ENCODE measurements at regions not wholly inside any gene's neighbourhood (a gene's known extent, or its start where the extent isn't known, plus 50 kb on each side); places are given as distances from the start of the nearest gene placed in this dataset.

DNA sequence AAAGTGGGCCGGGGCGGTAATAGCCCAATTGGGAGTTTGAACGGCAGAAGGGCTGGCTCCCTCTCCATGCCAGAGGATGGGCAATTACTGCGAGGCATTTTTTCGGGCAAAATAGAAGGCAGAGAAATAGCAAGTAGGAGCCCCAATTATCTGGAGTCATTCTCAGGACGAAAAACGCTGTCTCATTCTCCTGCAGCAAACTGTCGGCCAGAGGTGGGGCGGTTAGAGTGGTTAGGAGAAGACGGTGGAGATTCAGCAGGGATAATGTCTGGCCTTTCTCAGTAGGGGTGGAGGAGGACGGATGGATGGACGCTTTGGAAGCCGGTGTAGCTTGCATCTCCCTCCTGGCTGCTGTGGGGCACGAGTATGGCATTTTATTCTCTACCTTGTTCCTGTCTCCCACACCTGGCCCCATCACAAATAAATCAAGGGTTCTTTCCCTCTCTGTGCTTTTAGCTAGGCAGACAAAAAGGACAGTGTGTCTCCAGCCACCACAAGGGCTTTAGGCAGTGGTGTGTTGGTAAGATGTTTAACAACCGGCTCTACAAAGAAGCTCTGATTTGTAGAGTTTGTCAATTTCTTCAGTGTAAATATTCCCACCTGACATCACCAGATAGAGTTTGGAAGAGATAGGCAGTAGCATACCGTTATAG lies 140.5 kb upstream of the LHX5 start:
- DNase-seq, result peak; percentile 19

DNA sequence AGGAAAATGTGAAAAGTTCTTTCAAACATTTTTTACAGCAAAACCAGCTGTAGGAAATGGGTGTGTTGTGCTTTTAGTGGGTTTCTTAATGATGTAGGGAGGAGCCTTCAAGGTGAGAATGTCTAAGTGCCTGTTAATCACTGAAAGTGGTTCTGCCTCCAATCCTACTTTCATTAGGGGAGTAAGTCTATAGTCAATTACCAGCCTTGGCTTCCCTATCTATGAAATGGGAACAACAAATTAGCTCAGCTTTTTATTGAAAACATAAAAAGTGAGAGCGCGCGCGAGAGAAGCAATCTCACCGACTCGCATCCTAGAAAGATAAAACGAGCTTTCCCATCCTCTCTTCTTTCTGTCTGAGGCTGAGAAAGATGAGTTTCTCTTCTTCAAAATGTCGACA lies 140.0 kb upstream of the LHX5 start:
- no peak for DNase-seq

DNA sequence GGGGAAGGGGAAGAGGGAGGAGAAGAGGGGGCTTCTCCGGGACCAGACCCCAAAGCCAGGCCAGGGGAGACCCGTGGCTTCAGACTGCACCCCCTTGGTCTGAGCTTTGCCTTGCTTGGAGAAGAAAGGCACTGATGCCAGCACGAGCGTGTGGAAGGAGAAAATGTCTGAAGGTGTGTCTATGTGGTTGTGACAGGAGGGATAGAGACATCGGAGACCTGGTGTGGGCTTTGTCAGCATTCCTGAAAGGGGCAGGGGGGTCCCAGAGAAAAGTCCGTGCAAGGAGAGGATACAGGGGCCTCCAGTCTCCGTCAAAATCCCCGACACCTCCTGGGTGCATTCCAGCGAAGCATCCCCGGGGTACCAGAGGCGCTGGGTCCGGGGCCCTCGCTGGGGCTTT lies 139.0 kb upstream of the LHX5 start:
- no peak for DNase-seq

DNA sequence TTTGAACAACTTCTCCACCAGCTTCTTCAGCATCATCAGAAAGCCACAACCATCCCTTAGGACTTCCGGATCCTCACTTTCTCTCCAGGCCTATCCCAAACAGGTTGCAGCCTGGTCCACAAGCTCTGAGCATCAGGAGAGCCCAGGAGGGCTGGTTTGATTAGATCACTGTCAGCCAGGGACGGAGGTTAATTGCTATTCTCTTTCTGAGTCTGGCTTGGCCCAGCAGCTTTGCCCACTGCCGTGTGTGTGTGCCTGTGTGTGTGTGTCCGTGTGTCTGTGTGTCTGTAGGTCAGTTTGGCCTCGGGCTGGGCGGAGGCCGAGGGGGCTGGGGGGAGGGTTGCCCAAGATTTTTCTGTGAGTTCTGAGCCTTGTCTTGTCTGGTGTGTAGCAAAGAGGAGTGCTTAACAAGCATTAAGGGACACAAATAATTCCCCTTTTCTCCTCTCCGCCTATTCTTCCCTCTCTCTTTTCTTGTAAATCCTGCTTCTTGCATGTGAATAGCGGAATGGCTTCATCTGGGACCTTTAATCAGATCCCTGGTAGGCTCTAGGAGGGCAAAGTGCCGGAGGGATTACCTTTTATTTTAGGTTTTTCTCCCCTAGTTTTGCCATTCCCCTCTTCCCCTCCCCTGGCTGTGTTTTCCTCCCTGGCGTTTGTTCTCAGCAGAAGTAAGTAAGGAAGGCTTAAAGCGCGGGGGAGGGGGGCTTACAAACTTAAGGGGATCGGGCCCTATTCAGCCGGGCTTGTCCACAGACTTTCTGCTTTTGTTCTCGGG lies 138.2 kb upstream of the LHX5 start:
- DNase-seq, result peak; percentile 13

DNA sequence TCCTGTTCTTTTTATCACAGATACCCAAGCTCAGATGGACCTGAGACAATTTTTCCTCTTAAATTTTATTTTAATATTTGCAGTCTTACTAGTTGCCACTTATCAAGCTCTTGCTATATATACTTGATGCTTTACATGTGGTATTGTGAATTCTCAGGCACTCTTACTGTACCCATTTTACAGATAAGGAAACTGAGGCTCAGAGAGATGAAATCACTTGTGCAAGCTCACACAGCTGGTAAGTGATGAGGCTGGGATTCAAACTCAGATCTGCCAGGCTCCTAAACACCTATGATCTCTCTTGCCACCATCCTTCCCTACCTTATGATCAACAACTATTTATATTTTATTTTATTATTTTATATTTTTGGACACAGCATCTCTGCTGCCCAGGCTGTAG lies 133.0 kb upstream of the LHX5 start:
- DNase-seq, result no peak

DNA sequence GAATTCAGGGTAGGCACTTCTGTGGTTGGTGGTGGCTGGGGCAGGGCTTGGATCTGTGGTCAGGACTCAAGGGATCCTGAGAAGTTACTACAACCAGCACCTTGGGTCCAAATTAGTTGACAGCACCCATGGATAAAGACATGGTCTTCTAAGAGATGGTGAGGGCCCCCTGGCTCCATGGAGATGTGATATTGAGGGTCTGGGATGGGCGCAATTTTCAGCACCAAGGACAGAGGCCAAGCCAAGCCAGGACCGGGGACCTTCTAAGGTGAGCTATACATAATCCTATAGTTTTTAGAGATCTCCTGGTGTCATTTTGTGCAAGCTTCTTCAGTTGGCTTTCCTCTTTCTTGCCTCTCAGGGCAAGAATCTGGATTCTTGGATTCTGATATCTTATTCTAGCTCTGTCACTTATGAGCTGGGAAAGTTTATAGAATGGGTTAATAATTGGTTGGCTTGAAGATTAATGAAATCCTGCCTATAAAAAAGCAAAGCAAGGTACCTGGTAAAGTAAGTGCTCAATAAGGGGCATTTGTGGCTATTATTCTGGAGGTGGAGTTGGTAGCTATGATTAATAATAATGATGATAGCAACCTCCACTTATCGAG lies 130.1 kb upstream of the LHX5 start:
- DNase-seq, result no peak

DNA sequence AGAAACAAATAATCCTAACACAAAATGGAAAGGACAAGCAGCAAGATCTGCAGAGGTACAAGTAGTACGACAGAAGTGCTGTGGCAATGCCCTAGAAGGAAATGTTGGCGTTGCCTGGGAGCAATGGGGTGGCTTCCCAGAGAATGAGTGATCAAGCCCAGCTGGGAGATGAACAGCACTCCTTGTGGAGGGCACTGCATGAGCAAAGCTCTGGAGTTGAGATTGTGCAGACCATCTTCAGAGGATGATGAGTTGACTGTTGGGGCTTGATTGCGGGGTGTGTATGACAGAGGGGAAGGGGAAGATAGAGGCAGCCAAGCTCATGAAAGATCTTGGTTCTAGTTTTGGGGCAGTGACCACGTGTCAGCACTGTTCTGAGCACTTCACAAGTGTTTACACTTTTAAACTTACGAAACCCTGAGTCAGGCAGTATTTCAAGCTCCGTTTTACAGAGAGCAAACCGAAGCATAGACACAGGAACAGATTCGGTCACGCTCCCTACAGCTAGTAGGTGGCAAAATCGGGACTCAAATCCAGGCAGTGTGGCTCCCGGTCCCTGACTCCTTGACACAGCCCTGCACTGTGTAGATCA lies 127.2 kb upstream of the LHX5 start:
- DNase-seq, result no peak

DNA sequence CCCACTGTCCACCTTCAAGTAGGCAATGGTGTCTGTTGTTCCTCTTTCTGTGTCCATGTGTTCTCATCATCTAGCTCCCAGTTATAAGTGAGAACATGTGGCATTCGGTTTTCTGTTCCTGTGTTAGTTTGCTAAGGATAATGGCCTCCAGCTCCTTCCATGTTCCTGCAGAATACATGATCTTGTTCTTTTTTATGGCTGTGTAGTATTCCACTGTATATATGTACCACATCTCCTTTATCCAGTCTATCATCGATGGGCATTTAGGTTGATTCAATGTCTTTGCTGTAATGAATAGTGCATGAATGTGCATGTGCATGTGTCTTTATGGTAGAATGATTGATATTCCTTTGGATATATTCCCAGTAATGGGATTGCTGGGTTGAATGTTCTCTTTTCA lies 123.3 kb upstream of the LHX5 start:
- DNase-seq, result no peak

DNA sequence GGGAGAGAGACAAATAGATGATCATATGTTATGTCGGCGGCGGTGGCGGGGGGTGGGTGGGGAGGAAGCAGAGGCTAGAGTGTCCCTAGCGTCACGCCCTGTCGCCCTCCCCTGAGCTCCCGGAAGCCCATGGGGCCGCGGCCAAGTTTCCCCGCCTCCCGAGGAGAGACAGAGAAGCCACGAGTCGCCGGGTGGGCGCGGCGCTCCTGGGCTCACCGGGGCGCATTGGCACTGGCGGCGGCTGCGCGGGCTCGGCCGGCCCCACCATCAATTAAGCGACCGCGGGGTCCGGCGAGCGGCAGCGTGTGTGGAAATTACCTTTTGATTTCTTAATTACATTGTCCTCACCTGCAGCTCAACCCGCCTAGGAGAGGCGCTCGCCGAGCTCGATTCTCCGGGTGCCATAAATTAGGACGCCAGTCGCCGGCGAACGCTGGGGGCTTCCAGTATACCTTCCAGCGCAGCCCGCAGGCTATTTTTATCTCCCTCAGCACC lies 119.9 kb upstream of the LHX5 start:
- DNase-seq, result peak; percentile 67

DNA sequence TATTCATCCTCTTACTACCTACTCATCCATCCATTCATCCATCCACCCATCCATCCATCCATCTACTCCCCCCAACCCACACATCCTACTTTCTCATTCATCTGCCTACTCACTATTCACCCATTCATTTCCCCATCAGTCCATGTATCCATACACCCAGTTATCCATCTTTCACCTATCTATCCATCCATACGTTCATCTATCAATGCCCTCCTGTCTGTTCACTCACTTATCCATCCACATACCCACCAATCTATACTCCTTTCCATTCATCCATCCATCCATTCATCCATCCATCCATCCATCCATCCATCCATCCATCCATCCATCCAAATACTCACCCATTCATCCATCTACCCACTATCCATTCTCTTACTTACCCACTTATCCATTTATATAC lies 117.8 kb upstream of the LHX5 start:
- no peak for DNase-seq

DNA sequence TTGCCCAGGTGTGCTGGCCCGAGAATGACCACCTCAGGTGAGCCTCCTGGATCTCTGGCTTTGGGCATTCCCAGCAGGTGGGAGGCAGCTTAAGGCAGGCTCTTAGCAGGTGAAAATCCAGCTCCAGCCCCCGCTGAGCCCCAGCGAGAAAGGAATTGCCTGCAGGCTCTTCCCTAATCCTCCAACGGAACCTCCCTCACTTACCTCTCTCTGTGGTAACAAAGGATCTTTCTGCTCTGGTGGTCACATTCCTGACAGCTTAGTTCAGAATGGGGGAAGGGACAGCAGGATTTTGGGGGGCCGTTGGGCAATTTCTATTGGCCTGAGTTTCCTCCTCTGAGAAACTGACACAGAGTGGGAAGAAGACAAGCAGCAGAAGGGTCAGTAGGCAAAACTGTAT lies 116.0 kb upstream of the LHX5 start:
- no peak for DNase-seq

DNA sequence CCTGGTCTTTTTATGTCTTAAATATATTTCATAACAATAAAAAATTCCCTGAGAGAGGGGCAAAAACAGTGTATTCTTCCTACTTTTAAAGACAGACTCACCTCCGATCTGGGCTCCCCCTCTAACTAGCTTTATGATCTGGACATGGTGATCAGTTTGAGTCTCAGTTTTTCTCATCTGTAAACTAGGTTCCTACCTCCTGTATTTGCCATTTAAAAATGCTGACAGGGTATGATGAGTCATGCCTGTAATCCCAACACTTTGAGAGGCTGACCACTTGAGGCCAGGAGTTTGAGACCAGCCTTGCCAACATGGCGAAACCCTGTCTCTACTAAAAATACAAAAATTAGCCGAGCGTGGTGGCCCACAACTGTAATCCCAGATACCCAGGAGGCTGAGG lies 114.8 kb upstream of the LHX5 start:
- DNase-seq, result no peak

DNA sequence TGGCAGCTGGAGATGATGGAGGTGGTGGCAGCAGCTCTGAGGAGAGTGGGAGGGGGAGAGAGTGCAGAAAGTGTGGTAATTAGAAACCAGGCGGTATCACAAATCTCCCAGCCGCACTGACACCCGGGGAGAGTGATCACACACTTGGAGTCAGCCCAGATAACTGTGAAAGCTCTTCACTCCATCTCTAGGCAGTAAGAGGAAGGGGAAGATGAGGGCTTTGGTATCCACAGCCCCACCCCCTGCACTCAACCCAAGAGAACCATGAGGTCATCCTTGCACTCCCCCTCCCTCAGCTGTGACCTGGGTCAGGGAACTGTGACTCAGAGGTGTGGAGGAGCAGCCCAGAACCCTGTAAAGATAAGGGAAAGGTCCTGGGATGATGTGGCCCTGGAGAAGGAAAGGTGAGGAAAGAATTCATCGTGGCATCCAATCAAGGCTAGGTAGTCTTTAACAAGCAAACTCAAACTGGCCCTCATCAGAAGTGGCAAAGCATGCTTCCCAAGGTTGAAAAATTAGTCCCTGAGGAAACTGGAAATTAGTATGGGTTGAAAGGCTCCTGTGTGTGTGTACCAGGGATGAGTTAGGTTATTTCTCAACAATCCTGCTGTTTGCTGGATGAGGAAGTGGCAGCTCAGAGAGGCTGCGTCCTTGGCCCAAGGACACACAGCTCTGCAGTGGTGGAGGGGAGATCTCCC lies 111.0 kb upstream of the LHX5 start:
- peak; percentile 24 for DNase-seq

DNA sequence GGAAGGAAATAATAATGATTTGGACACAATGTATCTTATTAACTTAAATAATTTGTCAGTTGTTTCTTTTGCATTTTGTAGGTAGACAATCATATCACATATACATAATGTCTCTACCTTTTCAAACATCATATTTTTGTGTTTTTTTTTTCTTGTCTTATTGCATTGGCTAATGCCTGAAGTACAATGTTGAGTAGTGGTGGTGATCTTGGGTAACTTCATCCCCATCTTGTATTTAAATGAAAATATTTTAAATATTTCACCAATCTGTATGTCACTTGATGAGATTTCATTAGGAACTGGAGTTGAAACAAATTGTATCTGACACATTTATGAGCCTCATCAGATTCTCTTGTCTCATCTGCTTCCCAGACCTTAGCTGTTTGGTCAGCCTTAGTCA lies 109.7 kb upstream of the LHX5 start:
- no peak for DNase-seq

DNA sequence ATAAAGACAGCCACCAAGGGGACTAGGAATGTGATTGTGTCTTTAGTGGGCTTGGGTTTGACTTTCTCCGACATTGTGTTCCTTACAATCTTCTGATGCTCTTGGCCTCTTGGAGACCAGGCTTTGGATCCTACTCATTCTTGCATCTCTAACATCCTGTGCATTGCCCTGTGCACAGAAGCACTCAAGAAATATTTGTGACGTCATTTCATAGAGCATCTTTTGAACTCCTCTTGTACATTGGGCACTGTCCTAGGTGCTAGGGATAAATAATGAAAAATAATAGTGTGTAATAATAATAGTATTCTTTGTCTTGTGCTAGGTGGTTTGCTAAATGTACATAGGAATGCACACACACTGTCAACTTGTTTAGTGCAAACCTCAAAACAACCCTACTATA lies 108.8 kb upstream of the LHX5 start:
- DNase-seq, result no peak

DNA sequence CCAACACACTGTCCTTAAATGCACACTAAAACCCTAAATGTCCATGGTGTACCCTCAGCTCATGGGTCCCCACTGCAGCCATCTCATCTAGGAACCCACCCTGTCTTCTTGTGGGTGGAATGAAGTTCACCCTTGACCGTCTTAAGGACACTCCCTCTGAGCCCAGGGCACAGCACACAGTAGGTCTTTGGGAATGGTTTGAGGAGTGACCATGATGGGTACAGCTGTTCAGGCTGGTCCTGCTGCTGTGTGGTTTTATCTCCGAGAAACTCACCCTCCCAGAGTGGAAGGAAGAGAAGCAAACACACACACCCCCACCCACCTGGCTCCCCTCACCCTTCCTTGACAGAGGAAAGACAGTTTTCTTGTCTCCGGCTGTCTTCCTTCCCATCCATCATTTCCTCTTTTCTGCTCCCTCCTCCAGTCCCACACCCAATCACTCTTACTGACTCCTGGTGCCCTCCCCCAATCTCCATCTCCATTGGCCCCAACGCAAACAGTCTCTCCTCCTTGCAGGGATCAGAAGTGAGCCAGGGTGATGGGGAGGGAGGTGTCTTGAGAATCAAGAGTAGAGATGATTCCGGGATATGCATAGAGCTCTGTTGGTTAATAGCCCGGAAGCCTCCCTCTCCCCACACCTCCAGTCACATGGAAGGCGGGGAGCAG lies 105.9 kb upstream of the LHX5 start:
- no peak for DNase-seq

DNA sequence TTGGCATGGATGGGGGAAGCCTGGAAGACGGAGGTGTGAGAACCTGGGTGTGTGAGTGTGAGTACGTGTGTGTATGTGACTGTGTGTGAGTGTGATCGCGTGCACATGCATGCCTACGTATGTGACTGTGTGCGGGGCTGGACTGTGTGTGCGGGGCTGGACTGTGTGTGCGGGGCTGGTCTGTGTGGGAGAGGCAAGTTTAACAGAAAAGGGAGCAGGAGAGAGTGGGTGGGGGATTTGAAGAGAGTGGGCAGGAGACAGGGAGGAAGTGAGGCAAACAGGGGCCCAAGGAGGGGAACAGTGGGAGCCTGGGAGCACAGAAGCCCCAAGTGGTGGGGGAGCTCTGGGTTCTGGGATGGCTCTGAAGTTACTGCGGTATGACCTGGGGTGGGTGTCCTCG lies 103.7 kb upstream of the LHX5 start:
- no peak for DNase-seq

DNA sequence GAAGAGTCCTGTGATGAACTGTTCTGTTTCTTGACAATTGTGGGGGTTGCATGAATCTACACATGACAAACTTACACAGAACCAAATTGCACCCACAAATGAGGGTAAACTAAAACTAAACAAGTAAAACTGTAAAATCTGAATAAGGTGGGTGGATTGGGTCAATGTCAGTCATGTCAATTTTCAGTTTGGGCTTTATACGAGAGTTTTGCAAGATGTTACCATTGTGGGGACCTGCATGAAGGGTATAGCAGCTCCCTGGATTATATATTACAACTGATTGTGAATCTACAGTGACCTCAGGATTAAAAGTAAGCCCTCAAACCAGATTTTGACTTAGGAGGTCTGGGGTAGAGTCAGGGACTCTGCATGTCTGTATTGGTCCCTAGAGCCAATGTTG lies 101.5 kb upstream of the LHX5 start:
- DNase-seq, result no peak

DNA sequence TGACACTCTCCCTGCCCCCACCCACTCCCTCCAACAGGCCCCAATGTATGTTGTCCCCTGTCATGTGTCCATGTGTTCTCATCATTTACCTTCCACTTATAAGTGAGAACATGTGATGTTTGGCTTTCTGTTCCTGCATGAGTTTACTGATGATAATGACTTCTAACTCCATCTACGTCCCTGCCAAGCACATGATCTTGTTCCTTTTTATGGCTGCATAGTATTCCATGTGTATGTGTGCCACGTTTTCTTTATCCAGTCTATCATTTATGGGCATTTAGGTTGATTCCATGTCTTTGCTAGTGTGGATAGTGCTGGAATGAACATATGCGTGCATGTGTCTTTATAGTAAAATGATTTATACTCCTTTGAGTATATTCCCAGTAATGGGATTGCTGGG lies 100.0 kb upstream of the LHX5 start:
- DNase-seq, result no peak

DNA sequence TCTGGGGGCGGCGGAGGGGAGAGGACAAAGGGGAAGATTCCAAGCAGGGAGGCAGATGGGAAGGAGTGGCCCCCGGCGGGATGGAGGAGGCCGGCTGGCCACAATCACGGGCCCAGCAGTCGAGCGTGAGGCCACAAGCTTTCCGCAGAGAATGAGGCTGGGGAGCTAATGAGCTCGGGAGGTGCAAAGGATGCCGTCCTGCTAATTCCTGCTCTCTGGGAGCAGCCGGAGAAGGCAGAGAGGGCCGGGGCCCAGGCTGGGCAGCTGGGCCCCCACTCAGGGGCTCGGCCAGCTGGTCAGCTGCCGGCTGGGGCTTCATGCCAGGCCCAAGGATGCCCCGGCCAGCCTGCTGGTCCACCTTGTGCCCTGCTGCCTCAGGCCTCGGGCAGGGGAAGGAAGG lies 98.1 kb upstream of the LHX5 start:
- no peak for DNase-seq

DNA sequence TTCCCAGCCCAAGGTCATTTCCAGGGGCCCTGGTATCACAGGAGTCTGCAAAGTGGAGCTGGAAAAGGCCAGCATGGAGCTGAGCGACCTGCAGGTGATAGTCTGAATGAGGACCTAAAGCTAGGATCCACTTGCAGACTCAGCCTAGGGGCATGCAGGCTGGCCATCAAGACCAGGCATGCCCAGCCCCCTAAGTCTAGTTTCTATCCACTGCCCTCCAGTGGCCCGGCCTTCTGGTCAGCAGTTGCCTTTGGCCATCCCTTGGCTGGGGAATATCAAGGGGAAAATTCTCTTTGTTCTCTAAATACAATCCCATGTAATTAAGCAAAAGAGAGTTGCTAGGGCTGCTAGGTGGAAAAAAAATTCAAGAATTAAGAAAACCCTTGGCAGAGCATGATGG lies 96.3 kb upstream of the LHX5 start:
- DNase-seq, result no peak

DNA sequence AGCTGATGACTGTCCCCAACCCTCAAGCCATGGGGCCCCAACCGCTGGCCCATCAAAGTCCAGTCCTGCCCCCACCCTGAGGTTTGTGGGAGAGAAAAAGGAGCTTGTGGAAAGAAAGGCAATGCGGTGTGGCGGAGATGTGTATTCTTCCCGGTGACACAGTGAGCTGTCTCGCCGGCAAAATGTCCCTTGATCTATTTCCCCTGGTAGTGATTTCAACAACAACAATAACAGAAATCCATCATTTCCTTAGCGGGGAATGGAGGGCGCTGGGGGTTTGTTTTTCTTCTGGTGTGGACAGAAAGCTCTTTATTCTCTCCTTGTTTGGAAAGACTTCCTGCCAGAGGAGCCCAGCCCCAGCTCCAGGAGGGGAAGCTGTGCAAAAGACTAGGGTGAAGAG lies 93.7 kb upstream of the LHX5 start:
- no peak for DNase-seq
